Amygdala (tissue), 56 donors: ENCODE measurements at regions not wholly inside any gene's neighbourhood (a gene's known extent, or its start where the extent isn't known, plus 50 kb on each side); places are given as distances from the start of the nearest gene placed in this dataset.
"Not testable (repeated sequence)": the region's sequence is repeated elsewhere in the genome, so short reads cannot be mapped to it uniquely, and the experiment has no call there.

Source experiments
- DNase-seq, 56 donors: peaks; one replicate each; lab custom pipeline; 2025; lab: John Stamatoyannopoulos, UW

- DNase-seq = no peak
These were observed 359.0 kb downstream of the HS3ST1 start for GRCh38 chr4:11069581-11070211.

- DNase-seq = no peak
These were observed 359.6 kb downstream of the HS3ST1 start for GRCh38 chr4:11069083-11069482.

- not testable (repeated sequence) for DNase-seq
These were observed 362.1 kb downstream of the HS3ST1 start for GRCh38 chr4:11066584-11066983.

- not testable (repeated sequence) for DNase-seq
These were observed 368.1 kb downstream of the HS3ST1 start for GRCh38 chr4:11060637-11061036.

- DNase-seq = not testable (repeated sequence)
These were observed 370.4 kb upstream of the CLNK start for GRCh38 chr4:11054937-11055336.

GRCh38 chr4:11053601-11054220 lies 369.1 kb upstream of the CLNK start:
- no peak for DNase-seq

- DNase-seq = no peak
These were observed 366.6 kb upstream of the CLNK start for GRCh38 chr4:11051181-11051580.

- no peak for DNase-seq
These were observed 366.2 kb upstream of the CLNK start for GRCh38 chr4:11050766-11051165.

GRCh38 chr4:11049001-11049400 lies 364.4 kb upstream of the CLNK start:
- no peak for DNase-seq

GRCh38 chr4:11042760-11043159 lies 358.2 kb upstream of the CLNK start:
- no peak for DNase-seq

GRCh38 chr4:11039634-11040131 lies 355.1 kb upstream of the CLNK start:
- no peak for DNase-seq

GRCh38 chr4:11038926-11039325 lies 354.4 kb upstream of the CLNK start:
- DNase-seq = no peak

GRCh38 chr4:11037637-11038036 lies 353.1 kb upstream of the CLNK start:
- DNase-seq = no peak

GRCh38 chr4:11028334-11028733 lies 343.8 kb upstream of the CLNK start:
- DNase-seq = no peak

GRCh38 chr4:11021333-11021732 lies 336.8 kb upstream of the CLNK start:
- DNase-seq = no peak

- no peak for DNase-seq
These were observed 335.1 kb upstream of the CLNK start for GRCh38 chr4:11019451-11020240.

GRCh38 chr4:11014199-11014598 lies 329.6 kb upstream of the CLNK start:
- no peak for DNase-seq

- DNase-seq = no peak
These were observed 328.6 kb upstream of the CLNK start for GRCh38 chr4:11013094-11013664.

- no peak for DNase-seq
These were observed 326.7 kb upstream of the CLNK start for GRCh38 chr4:11011249-11011648.

- DNase-seq = no peak
These were observed 326.1 kb upstream of the CLNK start for GRCh38 chr4:11010624-11011023.

- no peak for DNase-seq
These were observed 324.7 kb upstream of the CLNK start for GRCh38 chr4:11009281-11009680.
